H1 (cell line): ENCODE measurements at regions not wholly inside any gene's neighbourhood (a gene's known extent, or its start where the extent isn't known, plus 50 kb on each side); places are given as distances from the start of the nearest gene placed in this dataset.

Source experiments
- CBX5 ChIP-seq: fragments of 300-800, 300-1000 bp; sonication (generic); IDR thresholded peaks from 2 replicates; pipeline ENCODE4 v1.7.1; 2016; ENCODE audit warnings: antibody characterized with exemption, low read length, low read depth
- EZH2 ChIP-seq: fragments of 200-600 bp; sonication (generic); IDR thresholded peaks from 2 replicates; pipeline ENCODE4 v1.7.1; 2012; ENCODE audit warnings: low read depth, mild to moderate bottlenecking, moderate library complexity, low read length, inconsistent platforms; ENCODE audit not compliant: severe bottlenecking
- NANOG ChIP-seq: IDR thresholded peaks from 2 replicates; pipeline ENCODE4 v1.6.1; 2011; ENCODE audit warnings: low read length, low read depth, mild to moderate bottlenecking, inconsistent platforms; ENCODE audit not compliant: insufficient read depth, poor library complexity, severe bottlenecking
- POLR2AphosphoS5 ChIP-seq: IDR thresholded peaks from 2 replicates; pipeline ENCODE4 v1.6.1; 2011; ENCODE audit warnings: low read depth, low read length

GRCh38 chr6:14573267-14573666 is 455.7 kb downstream of the CD83 start (continued):
- TF ChIP-seq NANOG = no peak
- no peak for TF ChIP-seq EZH2
- TF ChIP-seq CBX5 = no peak
- TF ChIP-seq POLR2AphosphoS5 = no peak
